Activated T-cell treated with anti-CD3 and anti-CD28 coated beads, Interleukin-2, amount 50 U/mL, for 4 hours (primary cell): ENCODE measurements at regions not wholly inside any gene's neighbourhood (a gene's known extent, or its start where the extent isn't known, plus 50 kb on each side); places are given as distances from the start of the nearest gene placed in this dataset.
A peak's percentile ranks its signal among the peaks of the same experiment; 100 is the strongest.
"Not testable (repeated sequence)": the region's sequence is repeated elsewhere in the genome, so short reads cannot be mapped to it uniquely, and the experiment has no call there.

Source experiments
- ATAC-seq, 2 donors: fragments of 200-7000 bp; cut with Tn5 transposase; one replicate each; pipeline ENCODE4 v1.10.0; 2021
- DNase-seq: peaks from one replicate; pipeline ENCODE4 v3.0.0-alpha.2; 2020
- H3K27me3 Mint-ChIP-seq: one replicate; pipeline ENCODE4 v1.8.0; 2021; ENCODE audit warnings: low read depth, mixed read lengths
- H3K36me3 Mint-ChIP-seq: one replicate; pipeline ENCODE4 v1.8.0; 2022; ENCODE audit warnings: mixed read lengths; ENCODE audit not compliant: insufficient read depth
- H3K4me1 Mint-ChIP-seq: one replicate; pipeline ENCODE4 v1.8.0; 2021; ENCODE audit warnings: low read depth, mixed read lengths
- H3K4me3 Mint-ChIP-seq: one replicate; pipeline ENCODE4 v1.8.0; 2021; ENCODE audit warnings: mild to moderate bottlenecking, moderate library complexity, mixed read lengths
- H3K9me3 Mint-ChIP-seq: one replicate; pipeline ENCODE4 v1.8.0; 2021; ENCODE audit warnings: mixed read lengths

DNA sequence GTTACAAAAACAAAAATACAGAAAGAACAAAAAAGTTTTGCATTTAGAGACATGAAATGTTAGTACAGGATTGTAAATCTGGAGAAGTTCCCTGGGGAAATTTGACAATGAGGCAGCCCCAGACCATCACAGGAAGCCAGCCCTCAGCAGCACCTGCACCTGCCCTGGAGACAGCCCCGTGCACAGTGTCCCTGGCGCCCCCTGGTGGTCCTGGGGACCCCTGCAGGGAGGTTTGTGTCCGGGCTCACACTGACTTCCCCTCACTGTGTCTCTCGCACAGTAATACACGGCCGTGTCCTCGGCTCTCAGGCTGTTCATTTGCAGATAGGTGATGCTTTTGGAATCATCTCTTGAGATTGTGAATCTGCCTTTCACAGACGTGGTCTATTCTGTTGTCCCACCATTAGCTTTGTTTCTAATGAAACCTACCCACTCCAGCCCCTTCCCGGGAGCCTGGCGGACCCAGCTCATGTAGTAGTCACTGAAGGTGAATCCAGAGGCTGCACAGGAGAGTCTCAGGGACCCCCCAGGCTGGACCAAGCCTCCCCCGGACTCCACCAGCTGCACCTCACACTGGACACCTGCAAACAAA lies 1248.6 kb downstream of the TMEM121 start:
- H3K27me3 Mint-ChIP-seq, H3K4me3 Mint-ChIP-seq, H3K36me3 Mint-ChIP-seq, ATAC-seq, H3K9me3 Mint-ChIP-seq: not testable (repeated sequence)
- H3K4me1 Mint-ChIP-seq, result peaks cover 12% of the 10 kb centered on the region
- DNase-seq, result peak; percentile 81

DNA sequence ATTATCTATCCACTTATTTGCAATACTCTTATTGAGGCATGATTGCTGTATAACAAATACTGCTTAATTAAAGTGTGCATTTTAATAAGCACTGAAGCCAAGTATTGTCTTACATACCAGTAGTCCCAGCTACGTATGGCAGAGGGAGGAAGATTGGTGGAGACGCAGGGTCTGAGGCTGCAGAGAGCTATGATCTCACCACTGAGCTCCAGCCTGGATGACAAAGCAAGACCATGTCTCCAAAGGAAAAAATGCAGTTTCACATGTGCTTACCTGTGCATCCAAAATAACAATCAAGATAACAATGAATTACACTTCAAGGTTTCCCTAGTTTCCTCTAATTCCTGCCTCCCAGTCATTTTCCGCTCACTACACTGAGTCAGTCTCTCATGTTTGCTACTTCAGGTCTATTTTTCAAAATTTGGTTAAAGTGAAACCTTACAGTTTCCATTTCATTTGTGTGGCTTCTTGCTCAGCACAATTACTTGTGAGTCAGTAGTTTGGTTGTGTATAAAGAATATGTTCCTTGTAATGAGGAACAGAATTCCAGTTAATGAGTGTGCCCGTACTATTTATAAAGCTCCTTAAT lies 1250.1 kb downstream of the TMEM121 start:
- DNase-seq (no peak), ATAC-seq (peak; percentile 77 to 81)
- H3K27me3 Mint-ChIP-seq, result no peaks in the 10 kb centered on the region
- no peaks in the 10 kb centered on the region for H3K9me3 Mint-ChIP-seq
- peaks cover 5% of the 10 kb centered on the region for H3K4me1 Mint-ChIP-seq
- H3K36me3 Mint-ChIP-seq, result no peaks in the 10 kb centered on the region
- no peak overlapping the region for H3K4me3 Mint-ChIP-seq

DNA sequence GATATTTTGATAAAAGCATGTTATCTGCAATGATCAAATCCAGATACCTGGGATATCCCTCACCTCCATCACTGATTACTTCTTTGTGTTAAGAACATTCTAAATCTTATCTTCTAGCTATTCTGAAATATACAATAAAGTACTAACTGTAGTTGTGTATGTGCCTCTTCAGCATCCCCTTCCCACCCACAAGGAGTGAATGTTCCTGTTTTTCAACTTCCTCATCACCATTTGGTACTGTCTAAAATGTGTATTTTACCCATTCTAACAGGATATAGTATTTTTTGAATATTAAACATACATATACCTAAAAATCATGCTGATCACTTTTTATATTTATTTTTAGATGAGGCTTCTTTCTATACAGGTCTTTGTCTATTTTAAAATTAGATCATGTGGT lies 1252.6 kb downstream of the TMEM121 start:
- no peaks in the 10 kb centered on the region for H3K9me3 Mint-ChIP-seq
- no peak overlapping the region for H3K4me3 Mint-ChIP-seq
- ATAC-seq (no peak), DNase-seq (no peak)
- no peaks in the 10 kb centered on the region for H3K36me3 Mint-ChIP-seq
- H3K4me1 Mint-ChIP-seq, result peaks cover 5% of the 10 kb centered on the region
- peaks cover 4% of the 10 kb centered on the region for H3K27me3 Mint-ChIP-seq

DNA sequence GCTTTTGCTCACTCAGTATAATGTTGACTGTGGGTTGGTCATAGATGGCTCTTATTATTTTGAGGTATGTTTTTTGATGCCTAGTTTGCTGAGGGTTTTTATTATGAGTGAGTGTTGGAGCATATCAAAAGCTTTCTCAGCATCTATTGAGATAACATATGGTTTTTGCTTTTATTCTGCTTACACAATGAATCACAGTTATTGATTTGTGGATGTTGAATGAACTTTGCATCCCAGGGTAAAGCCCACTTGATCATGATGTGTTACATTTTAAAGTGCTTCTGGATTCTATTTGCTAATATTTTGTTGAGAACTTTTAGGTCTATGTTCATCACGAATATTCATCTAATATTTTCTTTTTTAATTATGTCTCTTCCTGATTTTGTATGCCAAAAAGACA lies 1260.3 kb downstream of the TMEM121 start:
- no peaks in the 10 kb centered on the region for H3K9me3 Mint-ChIP-seq
- H3K36me3 Mint-ChIP-seq, result no peaks in the 10 kb centered on the region
- peaks cover 15% of the 10 kb centered on the region for H3K27me3 Mint-ChIP-seq
- no peak overlapping the region for H3K4me3 Mint-ChIP-seq
- no peak for DNase-seq
- peaks cover 9% of the 10 kb centered on the region for H3K4me1 Mint-ChIP-seq
- no peak for ATAC-seq

DNA sequence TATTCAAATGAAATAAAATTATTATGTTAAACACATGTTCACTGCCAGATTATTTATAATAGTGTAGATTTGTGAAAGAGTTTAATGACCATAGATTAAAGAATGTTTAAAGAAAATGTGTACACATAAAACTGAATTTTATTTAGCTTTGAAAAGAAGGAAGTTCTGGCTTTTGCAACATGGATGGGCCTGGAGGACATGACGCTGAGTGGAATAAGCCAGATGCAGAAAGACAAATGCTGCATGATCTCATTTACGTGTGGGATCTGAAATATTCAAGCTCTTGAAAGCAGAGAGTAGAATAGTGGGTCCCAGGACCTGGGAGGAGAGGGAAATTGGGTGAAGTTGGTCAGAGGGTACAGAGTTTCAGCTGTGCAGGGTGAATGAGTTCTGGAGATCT lies 1261.2 kb downstream of the TMEM121 start:
- H3K4me1 Mint-ChIP-seq, result peaks cover 9% of the 10 kb centered on the region
- H3K4me3 Mint-ChIP-seq, result no peak overlapping the region
- ATAC-seq, result no peak
- H3K27me3 Mint-ChIP-seq, result peaks cover 10% of the 10 kb centered on the region
- H3K36me3 Mint-ChIP-seq, result no peaks in the 10 kb centered on the region
- DNase-seq, result no peak
- no peaks in the 10 kb centered on the region for H3K9me3 Mint-ChIP-seq

DNA sequence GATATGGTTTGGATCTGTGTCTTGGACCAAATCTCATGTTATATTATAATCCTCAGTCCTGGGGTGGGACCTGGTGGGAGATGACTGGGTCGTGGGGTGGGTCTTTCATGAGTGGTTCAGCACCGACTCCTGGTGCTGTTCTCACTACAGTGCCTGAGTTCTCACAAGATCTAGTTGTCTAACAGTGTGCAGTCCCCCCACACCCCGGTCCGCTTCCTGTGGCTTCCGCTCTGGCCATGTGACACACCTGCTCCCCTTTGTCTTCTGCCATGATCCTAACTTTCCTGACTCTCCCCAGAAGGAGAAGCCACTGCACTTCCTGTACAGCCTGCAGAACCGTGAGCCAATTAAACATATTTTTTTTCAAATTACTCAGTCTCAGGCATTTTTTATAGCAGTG lies 1262.2 kb downstream of the TMEM121 start:
- peaks cover 9% of the 10 kb centered on the region for H3K4me1 Mint-ChIP-seq
- no peak overlapping the region for H3K4me3 Mint-ChIP-seq
- ATAC-seq, result no peak
- no peak for DNase-seq
- peaks cover 10% of the 10 kb centered on the region for H3K27me3 Mint-ChIP-seq
- no peaks in the 10 kb centered on the region for H3K36me3 Mint-ChIP-seq
- no peaks in the 10 kb centered on the region for H3K9me3 Mint-ChIP-seq

DNA sequence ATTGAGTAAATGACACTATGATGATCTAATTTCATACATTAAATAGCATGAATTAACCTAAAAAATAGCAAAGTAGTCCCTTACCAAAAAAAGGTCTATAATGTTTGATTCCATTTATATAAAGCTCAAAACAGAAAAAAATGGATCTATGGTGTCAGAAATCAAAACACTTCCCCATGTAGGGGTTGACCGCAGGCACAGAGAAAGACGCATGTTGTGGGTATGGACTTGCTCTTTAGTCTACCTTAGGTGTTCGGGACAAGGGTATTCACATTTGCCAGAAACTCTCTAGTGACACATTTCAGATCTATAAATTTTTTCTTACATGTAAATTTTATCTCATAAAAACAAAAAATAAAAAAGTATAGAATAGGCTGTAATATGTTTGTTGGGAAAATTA lies 1262.9 kb downstream of the TMEM121 start:
- Mint-ChIP-seq H3K36me3 (no peaks in the 10 kb centered on the region), H3K9me3 (no peaks in the 10 kb centered on the region), H3K4me1 (peaks cover 9% of the 10 kb centered on the region), H3K27me3 (peaks cover 15% of the 10 kb centered on the region), H3K4me3 (no peak overlapping the region)
- DNase-seq (no peak), ATAC-seq (no peak)

DNA sequence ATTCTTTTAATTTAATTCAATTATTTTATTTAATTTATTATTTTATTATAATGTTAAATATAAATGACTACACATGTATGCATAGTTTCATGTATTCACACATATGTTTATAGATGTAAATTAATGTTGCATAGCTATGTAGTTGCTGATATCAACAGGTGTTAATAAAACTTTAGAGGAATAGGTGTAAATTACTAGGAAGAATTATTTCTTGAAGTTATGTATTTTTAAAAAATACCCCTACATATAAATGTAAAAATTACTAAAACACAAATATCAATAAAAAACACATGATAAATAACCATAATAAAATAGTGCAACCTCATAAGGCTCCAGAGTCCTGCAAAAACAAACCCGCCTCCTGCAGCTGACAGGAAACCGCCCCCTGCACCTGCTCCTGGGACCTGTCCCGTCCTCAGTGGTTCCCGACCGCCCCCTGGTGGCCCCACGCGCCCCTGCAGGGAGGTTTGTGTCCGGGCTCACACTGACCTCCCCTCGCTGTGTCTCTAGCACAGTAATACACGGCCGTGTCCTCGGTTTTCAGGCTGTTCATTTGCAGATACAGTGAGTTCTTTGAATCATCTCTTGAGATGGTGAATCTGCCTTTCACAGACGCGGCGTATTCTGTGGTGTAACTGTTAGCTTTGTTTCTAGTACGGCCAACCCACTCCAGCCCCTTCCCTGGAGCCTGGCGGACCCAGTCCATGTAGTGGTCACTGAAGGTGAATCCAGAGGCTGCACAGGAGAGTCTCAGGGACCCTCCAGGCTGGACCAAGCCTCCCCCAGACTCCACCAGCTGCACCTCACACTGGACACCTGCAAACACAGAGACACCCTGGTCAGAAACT lies 1264.0 kb downstream of the TMEM121 start:
- Mint-ChIP-seq H3K4me3 (no peak overlapping the region), H3K9me3 (no peaks in the 10 kb centered on the region), H3K4me1 (peaks cover 9% of the 10 kb centered on the region), H3K27me3 (peaks cover 19% of the 10 kb centered on the region), H3K36me3 (no peaks in the 10 kb centered on the region)
- ATAC-seq (peak in 1 of 2 donors; percentile 75), DNase-seq (peak; percentile 68)

DNA sequence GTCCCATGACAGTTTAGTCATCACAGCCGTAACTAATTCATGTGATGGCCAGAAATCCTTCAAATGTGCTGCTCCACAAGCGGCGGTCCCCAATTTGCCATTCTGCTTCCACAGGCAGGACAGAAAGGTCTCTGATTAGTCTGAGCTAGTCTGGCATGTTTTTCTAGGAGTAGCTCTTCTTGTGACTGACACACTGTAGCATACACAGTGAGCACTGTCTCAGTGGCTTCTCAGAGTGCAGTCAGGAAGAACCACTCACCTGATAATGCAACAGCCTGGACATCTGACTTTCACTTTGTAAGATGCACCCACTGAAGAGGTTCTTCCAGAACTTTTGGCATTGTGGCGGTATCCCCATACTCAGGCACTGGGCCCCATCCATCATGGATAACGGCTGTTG lies 1266.2 kb downstream of the TMEM121 start:
- DNase-seq, result no peak
- Mint-ChIP-seq H3K4me3 (no peak overlapping the region), H3K4me1 (peaks cover 9% of the 10 kb centered on the region), H3K9me3 (no peaks in the 10 kb centered on the region), H3K27me3 (peaks cover 25% of the 10 kb centered on the region), H3K36me3 (no peaks in the 10 kb centered on the region)
- no peak for ATAC-seq

DNA sequence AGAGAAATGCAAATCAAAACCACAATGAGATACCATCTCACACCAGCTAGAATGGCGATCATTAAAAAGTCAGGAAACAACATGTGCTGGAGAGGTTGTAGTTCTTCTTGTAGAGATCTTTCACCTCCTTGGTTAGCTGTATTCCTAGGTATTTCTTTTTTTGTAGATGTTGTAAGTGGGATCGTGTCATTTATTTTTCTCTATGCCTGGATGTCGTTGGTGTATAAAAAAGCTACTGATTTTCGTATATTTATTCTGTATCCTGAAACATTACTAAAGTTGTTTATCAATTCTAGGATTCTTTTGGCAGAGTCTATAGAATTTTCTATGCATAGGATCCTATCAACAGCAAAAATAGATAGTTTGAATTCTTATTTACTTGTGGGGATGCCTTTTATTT lies 1271.8 kb downstream of the TMEM121 start:
- H3K9me3 Mint-ChIP-seq, ATAC-seq, H3K4me3 Mint-ChIP-seq, H3K36me3 Mint-ChIP-seq, DNase-seq, H3K4me1 Mint-ChIP-seq: not testable (repeated sequence)
- peaks cover 50% of the 10 kb centered on the region for H3K27me3 Mint-ChIP-seq

DNA sequence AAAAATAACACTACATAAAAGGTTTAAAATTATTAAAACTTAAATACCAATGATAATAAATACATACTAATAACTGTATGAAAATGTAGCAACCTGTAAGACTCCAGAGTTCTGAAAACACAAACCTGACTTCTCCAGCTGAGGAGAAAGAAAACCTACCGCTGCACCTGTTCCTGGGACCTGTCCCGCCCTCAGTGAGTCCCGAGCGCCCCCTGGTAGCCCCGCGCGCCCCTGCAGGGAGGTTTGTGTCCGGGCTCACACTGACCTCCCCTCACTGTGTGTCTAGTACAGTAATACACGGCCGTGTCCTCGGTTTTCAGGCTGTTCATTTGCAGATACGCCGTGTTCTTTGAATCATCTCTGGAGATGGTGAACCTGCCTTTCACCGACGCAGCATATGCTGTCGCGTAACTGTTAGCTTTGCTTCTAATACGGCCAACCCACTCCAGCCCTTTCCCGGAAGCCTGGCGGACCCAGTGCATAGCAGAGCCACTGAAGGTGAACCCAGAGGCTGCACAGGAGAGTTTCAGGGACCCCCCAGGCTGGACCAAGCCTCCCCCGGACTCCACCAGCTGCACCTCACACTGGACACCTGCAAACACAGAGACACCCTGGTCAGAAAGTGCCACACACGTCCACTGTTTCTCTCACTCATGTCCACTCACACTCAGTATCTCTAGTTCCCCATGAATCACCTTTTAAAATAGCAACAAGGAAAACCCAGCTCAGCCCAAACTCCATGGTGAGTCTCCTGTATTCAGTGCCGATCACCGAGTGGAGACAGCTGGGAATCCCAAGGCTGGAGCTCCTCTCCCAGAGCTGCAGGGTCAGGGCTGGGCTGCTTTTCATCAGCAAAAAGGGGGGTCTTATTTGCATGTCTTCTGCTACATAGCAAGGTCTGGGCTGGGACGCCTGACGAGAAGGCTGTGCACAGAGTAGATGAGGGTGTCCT lies 1276.3 kb downstream of the TMEM121 start:
- ATAC-seq (no peak), DNase-seq (no peak)
- H3K36me3 Mint-ChIP-seq, result no peaks in the 10 kb centered on the region
- peaks cover 46% of the 10 kb centered on the region for H3K27me3 Mint-ChIP-seq
- no peaks in the 10 kb centered on the region for H3K9me3 Mint-ChIP-seq
- H3K4me1 Mint-ChIP-seq, result no peaks in the 10 kb centered on the region
- no peak overlapping the region for H3K4me3 Mint-ChIP-seq

DNA sequence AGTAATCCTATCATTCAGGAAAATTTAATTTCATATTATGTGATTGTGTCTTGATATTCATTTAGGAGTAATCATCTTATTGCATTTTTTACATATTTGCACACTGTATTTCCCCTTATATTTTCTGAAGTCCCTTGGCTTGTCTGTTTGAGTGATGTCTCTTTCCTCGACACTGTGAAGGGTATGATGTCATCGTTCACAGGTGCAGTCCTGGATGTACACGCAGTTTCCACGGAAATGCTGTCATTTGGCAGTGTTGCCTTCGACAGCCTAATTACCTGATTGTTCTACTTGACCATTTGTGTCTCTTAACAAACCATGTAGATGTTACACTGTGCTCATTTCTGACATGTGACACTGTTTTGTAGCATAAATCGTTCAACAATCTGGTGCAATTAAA lies 1277.0 kb downstream of the TMEM121 start:
- Mint-ChIP-seq H3K4me1 (no peaks in the 10 kb centered on the region), H3K9me3 (no peaks in the 10 kb centered on the region), H3K36me3 (no peaks in the 10 kb centered on the region), H3K27me3 (peaks cover 39% of the 10 kb centered on the region), H3K4me3 (no peak overlapping the region)
- ATAC-seq (no peak), DNase-seq (no peak)

DNA sequence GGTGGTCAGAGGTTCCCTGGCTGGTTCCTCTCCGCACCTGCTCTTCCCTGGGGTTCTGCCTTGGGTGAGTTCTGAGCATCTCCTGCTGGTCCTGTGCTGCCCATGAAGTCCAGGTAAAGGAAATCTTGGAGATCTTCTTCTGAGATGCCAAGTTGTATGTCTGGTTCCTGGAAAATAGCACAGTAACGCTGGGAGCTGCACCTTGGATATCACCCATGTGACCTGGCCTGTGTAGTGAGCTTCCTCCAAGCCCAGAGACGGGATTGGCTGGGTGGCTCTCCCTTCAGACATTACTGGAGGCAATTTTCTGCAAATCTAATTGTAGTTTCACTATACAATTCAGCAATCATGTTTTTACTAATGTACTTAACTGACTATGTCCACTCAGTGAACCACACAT lies 1281.1 kb downstream of the TMEM121 start:
- no peak for DNase-seq
- H3K4me1 Mint-ChIP-seq, result peaks cover 9% of the 10 kb centered on the region
- no peaks in the 10 kb centered on the region for H3K36me3 Mint-ChIP-seq
- ATAC-seq, result no peak
- H3K9me3 Mint-ChIP-seq, result no peaks in the 10 kb centered on the region
- H3K4me3 Mint-ChIP-seq, result no peak overlapping the region
- peaks cover 22% of the 10 kb centered on the region for H3K27me3 Mint-ChIP-seq

DNA sequence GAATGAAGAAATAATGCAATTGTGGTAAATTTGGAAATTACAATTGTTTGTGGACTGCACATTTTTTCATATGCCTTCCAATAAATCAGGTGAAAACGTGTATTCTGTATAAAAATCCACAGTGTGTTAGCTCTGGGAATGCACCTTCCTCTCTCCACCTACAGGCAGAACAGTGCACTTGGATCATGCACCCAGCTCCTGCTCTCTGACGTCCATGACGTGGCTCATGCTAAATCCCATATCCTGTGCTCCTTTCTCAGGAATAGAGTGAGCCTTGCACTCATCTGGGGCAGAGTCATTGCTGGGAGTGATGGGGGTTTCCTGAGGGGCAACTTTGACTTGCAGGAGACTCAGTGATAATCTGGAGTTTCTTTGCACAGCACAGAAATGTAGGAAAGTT lies 1282.1 kb downstream of the TMEM121 start:
- DNase-seq (no peak), ATAC-seq (no peak)
- Mint-ChIP-seq H3K27me3 (peaks cover 14% of the 10 kb centered on the region), H3K9me3 (no peaks in the 10 kb centered on the region), H3K36me3 (no peaks in the 10 kb centered on the region), H3K4me1 (peaks cover 9% of the 10 kb centered on the region), H3K4me3 (no peak overlapping the region)
